ENCODE measurements at regions not wholly inside any gene's neighbourhood (a gene's known extent, or its start where the extent isn't known, plus 50 kb on each side); places are given as distances from the start of the nearest gene placed in this dataset.

GRCh38 chr6:122026582-122027369 lies 372.7 kb upstream of the HSF2 start:
- TF ChIP-seq CTCF (conservative IDR thresholded peaks at IDR 0.05; ENCODE audit: low read depth, low read length), result no peak
- no peak for TF ChIP-seq EZH2 (IDR thresholded peaks at IDR 0.05; ENCODE audit: low read length, unreplicated experiment)

Measured in PC-3 (cell line).